ENCODE measurements at regions not wholly inside any gene's neighbourhood (a gene's known extent, or its start where the extent isn't known, plus 50 kb on each side); places are given as distances from the start of the nearest gene placed in this dataset.
A peak's percentile ranks its signal among the peaks of the same experiment; 100 is the strongest.
"Not testable (repeated sequence)": the region's sequence is repeated elsewhere in the genome, so short reads cannot be mapped to it uniquely, and the experiment has no call there.

- Histone ChIP-seq H3K4me1 (replicated peaks in 1 of 2) (peaks cover 0 to 9% of the 10 kb centered on the region in 2 donors), H3K4me3 (no peak overlapping the region), H3K36me3 (replicated peaks in 1 of 2) (no peaks in the 10 kb centered on the region), H3K27me3 (no peaks in the 10 kb centered on the region), H3K9me3 (replicated peaks in 1 of 3) (no peaks in the 10 kb centered on the region), H3K27ac (peak overlapping the region in 2 of 5 donors; percentile 50 to 65)
- peak; percentile 32 to 68 (median 64) for DNase-seq
- intact Hi-C loops (cut with DNase I) = no loop called here
- WGBS, 4 donors = 44 to 57% (median 49%) methylated on average over 6 of the region's 6 CpGs
- TF ChIP-seq CTCF (IDR thresholded peaks at IDR 0.05) (no peak), POLR2A (IDR thresholded peaks at IDR 0.05) (peak in 1 of 2 donors; percentile 32)
Measured at GRCh38 chr2:242085941-242086621, 216.6 kb downstream of the RTP5 start.

GRCh38 chr2:242088044-242088443, 218.5 kb downstream of the RTP5 start:
- intact Hi-C loops (cut with DNase I); H3K4me1 ChIP-seq (replicated peaks in 1 of 2); H3K27me3 ChIP-seq; H3K9me3 ChIP-seq (replicated peaks in 1 of 3); H3K36me3 ChIP-seq (replicated peaks in 1 of 2): not testable (repeated sequence)
- peak in 5 of 7 donors; percentile 23 to 49 (median 26) for DNase-seq
- peak overlapping the region in 3 of 5 donors; percentile 64 to 84 (median 65) for H3K27ac ChIP-seq
- WGBS, 4 donors = 0 to 1% (median 0%) methylated on average over 4 to 26 of the region's 37 CpGs
- H3K4me3 ChIP-seq = peak overlapping the region; percentile 14 to 91 (median 50)

- H3K27me3 ChIP-seq = no peaks in the 10 kb centered on the region
- H3K36me3 ChIP-seq (replicated peaks in 1 of 2) = no peaks in the 10 kb centered on the region
- H3K27ac ChIP-seq = peak overlapping the region in 3 of 5 donors; percentile 64 to 84 (median 65)
- WGBS, 4 donors = 0 to 2% (median 1%) methylated on average over 7 to 103 of the region's 103 CpGs
- peaks cover 0 to 9% of the 10 kb centered on the region in 2 donors for H3K4me1 ChIP-seq (replicated peaks in 1 of 2)
- TF ChIP-seq POLR2A (IDR thresholded peaks at IDR 0.05) (peak; percentile 56 to 84), CTCF (IDR thresholded peaks at IDR 0.05) (no peak)
- DNase-seq = peak; percentile 89 to 96 (median 92)
- intact Hi-C loops (cut with DNase I) = no loop called here
- H3K4me3 ChIP-seq = peak overlapping the region; percentile 37 to 91 (median 74)
- no peaks in the 10 kb centered on the region for H3K9me3 ChIP-seq (replicated peaks in 1 of 3)
Measured at GRCh38 chr2:242088471-242089212, 219.1 kb downstream of the RTP5 start.

GRCh38 chr2:242089213-242089549, 219.7 kb downstream of the RTP5 start:
- H3K4me1 ChIP-seq (replicated peaks in 1 of 2); intact Hi-C loops (cut with DNase I); DNase-seq; H3K36me3 ChIP-seq (replicated peaks in 1 of 2); H3K27me3 ChIP-seq; H3K9me3 ChIP-seq (replicated peaks in 1 of 3): not testable (repeated sequence)
- H3K27ac ChIP-seq = peak overlapping the region in 1 of 5 donors; percentile 84
- H3K4me3 ChIP-seq = peak overlapping the region in 2 of 4 donors; percentile 37 to 74
- 0% methylated on average over 6 to 20 of the region's 20 CpGs; no CpG with 5 or more reads in 2 of the 4 donors for WGBS, 4 donors

- intact Hi-C loops (cut with DNase I); H3K36me3 ChIP-seq (replicated peaks in 1 of 2); H3K27me3 ChIP-seq; DNase-seq; H3K27ac ChIP-seq; H3K4me3 ChIP-seq; H3K9me3 ChIP-seq (replicated peaks in 1 of 3): not testable (repeated sequence)
- 87 to 92% (median 88%) methylated on average over 1 of the region's 1 CpG for WGBS, 4 donors
- H3K4me1 ChIP-seq (replicated peaks in 1 of 2) = peaks cover 0 to 16% of the 10 kb centered on the region in 2 donors
Measured at GRCh38 chr2:242097278-242097677, 227.7 kb downstream of the RTP5 start.

Data from adrenal gland (tissue), 9 donors.